Smooth muscle cell (in vitro differentiated cells): ENCODE measurements at regions not wholly inside any gene's neighbourhood (a gene's known extent, or its start where the extent isn't known, plus 50 kb on each side); places are given as distances from the start of the nearest gene placed in this dataset.

ENCODE experiments used
- DNase-seq: peaks from one replicate; lab custom pipeline; 2025; ENCODE audit not compliant: unreplicated experiment; lab: John Stamatoyannopoulos, UW
- H2AFZ ChIP-seq: fragments of 200-600 bp; sonication (generic); 2 replicates; pipeline ENCODE4 v1.6.0; 2016; ENCODE audit warnings: antibody characterized with exemption, low read depth, mild to moderate bottlenecking
- H3F3A ChIP-seq: fragments of 200-600 bp; sonication (generic); 2 replicates; pipeline ENCODE4 v1.6.0; 2017; ENCODE audit warnings: antibody characterized with exemption, low read depth
- H3K27ac ChIP-seq: fragments of 200-600 bp; sonication (generic); 2 replicates; pipeline ENCODE4 v1.5.1; 2016; ENCODE audit warnings: low read depth, mild to moderate bottlenecking
- H3K27me3 ChIP-seq: fragments of 200-600 bp; sonication (generic); 2 replicates; pipeline ENCODE4 v1.6.1; 2016; ENCODE audit warnings: low read depth, mild to moderate bottlenecking
- H3K36me3 ChIP-seq: fragments of 200-600 bp; sonication (generic); 2 replicates; pipeline ENCODE4 v1.5.1; 2016; ENCODE audit warnings: low read depth
- H3K4me1 ChIP-seq: fragments of 200-600 bp; sonication (generic); 2 replicates; pipeline ENCODE4 v1.5.1; 2016; ENCODE audit warnings: low read depth
- H3K4me2 ChIP-seq: fragments of 200-600 bp; sonication (generic); 2 replicates; pipeline ENCODE4 v1.6.0; 2016; ENCODE audit warnings: mild to moderate bottlenecking
- H3K4me3 ChIP-seq: fragments of 200-600 bp; sonication (generic); 2 replicates; pipeline ENCODE4 v1.5.1; 2016; ENCODE audit warnings: mild to moderate bottlenecking
- H3K79me2 ChIP-seq: fragments of 200-600 bp; sonication (generic); 2 replicates; pipeline ENCODE4 v1.6.0; 2016; ENCODE audit warnings: low read depth, mild to moderate bottlenecking
- H3K9ac ChIP-seq: fragments of 200-600 bp; sonication (generic); 2 replicates; pipeline ENCODE4 v1.6.0; 2016; ENCODE audit warnings: low read depth
- H3K9me3 ChIP-seq: fragments of 200-600 bp; sonication (generic); replicated peaks from 2 replicates; pipeline ENCODE4 v1.5.1; 2016; ENCODE audit warnings: low read depth
- H4K20me1 ChIP-seq: fragments of 200-600 bp; sonication (generic); 2 replicates; pipeline ENCODE4 v1.6.0; 2016; ENCODE audit warnings: low read depth
- CTCF ChIP-seq: fragments of 200-600 bp; sonication (generic); IDR thresholded peaks from 2 replicates; pipeline ENCODE4 v1.5.1; 2017; ENCODE audit warnings: borderline replicate concordance, mild to moderate bottlenecking, antibody characterized with exemption; ENCODE audit not compliant: insufficient read depth, poor library complexity, severe bottlenecking
- WGBS: methylation state at CpG from one replicate; pipeline ENCODE4 v1.1.7; 2016; ENCODE audit warnings: low lambda C conversion rate; 5-methylcytosine and 5-hydroxymethylcytosine counted together

GRCh38 chr7:156116514-156117215 lies 304.4 kb upstream of the SHH start:
- no peak overlapping the region for H2AFZ ChIP-seq
- H3K4me2 ChIP-seq, result no peak overlapping the region
- H3K79me2 ChIP-seq, result no peaks in the 10 kb centered on the region
- no peak for TF ChIP-seq CTCF
- no peaks in the 10 kb centered on the region for H3K9me3 ChIP-seq
- H3K36me3 ChIP-seq, result no peaks in the 10 kb centered on the region
- no peaks in the 10 kb centered on the region for H3K4me1 ChIP-seq
- 92% methylated on average over 12 of the region's 12 CpGs for WGBS
- H3F3A ChIP-seq, result no peaks in the 10 kb centered on the region
- H4K20me1 ChIP-seq, result no peaks in the 10 kb centered on the region
- no peak overlapping the region for H3K9ac ChIP-seq
- H3K4me3 ChIP-seq, result no peak overlapping the region
- H3K27me3 ChIP-seq, result peaks cover 9% of the 10 kb centered on the region
- H3K27ac ChIP-seq, result no peak overlapping the region
- DNase-seq, result no peak

GRCh38 chr7:156115582-156115981 lies 303.3 kb upstream of the SHH start:
- H3K4me2 ChIP-seq, result no peak overlapping the region
- H3K9ac ChIP-seq, result no peak overlapping the region
- 94% methylated on average over 9 of the region's 9 CpGs for WGBS

GRCh38 chr7:156113731-156114130 lies 301.5 kb upstream of the SHH start:
- Histone ChIP-seq H3K27ac (no peak overlapping the region), H2AFZ (no peak overlapping the region), H3K27me3 (peaks cover 9% of the 10 kb centered on the region), H3K4me2 (no peak overlapping the region), H3K4me3 (no peak overlapping the region), H3K9me3 (no peaks in the 10 kb centered on the region), H3K4me1 (no peaks in the 10 kb centered on the region), H4K20me1 (no peaks in the 10 kb centered on the region), H3F3A (no peaks in the 10 kb centered on the region), H3K36me3 (no peaks in the 10 kb centered on the region), H3K9ac (no peak overlapping the region), H3K79me2 (no peaks in the 10 kb centered on the region)
- DNase-seq, result no peak
- WGBS, result 51% methylated on average over 7 of the region's 7 CpGs
- TF ChIP-seq CTCF, result no peak

More at GRCh38 chr7:156115582-156115981, 303.3 kb upstream of the SHH start:
- DNase-seq, result no peak
- Histone ChIP-seq H3K27me3 (peaks cover 9% of the 10 kb centered on the region), H3K9me3 (no peaks in the 10 kb centered on the region), H3K4me1 (no peaks in the 10 kb centered on the region), H4K20me1 (no peaks in the 10 kb centered on the region), H3K79me2 (no peaks in the 10 kb centered on the region), H2AFZ (no peak overlapping the region), H3F3A (no peaks in the 10 kb centered on the region), H3K27ac (no peak overlapping the region), H3K36me3 (no peaks in the 10 kb centered on the region), H3K4me3 (no peak overlapping the region)
- no peak for TF ChIP-seq CTCF

- no peak for DNase-seq
- peaks cover 9% of the 10 kb centered on the region for H3K27me3 ChIP-seq
- H3K4me1 ChIP-seq, result no peaks in the 10 kb centered on the region
- no peaks in the 10 kb centered on the region for H4K20me1 ChIP-seq
- H3K27ac ChIP-seq, result no peak overlapping the region
- WGBS, result 89% methylated on average over 2 of the region's 2 CpGs
- no peaks in the 10 kb centered on the region for H3K79me2 ChIP-seq
- H3K9ac ChIP-seq, result no peak overlapping the region
- H3F3A ChIP-seq, result no peaks in the 10 kb centered on the region
- TF ChIP-seq CTCF, result no peak
- no peak overlapping the region for H2AFZ ChIP-seq
- H3K36me3 ChIP-seq, result no peaks in the 10 kb centered on the region
- H3K9me3 ChIP-seq, result no peaks in the 10 kb centered on the region
- no peak overlapping the region for H3K4me2 ChIP-seq
- no peak overlapping the region for H3K4me3 ChIP-seq
These were observed 297.7 kb upstream of the SHH start for GRCh38 chr7:156109988-156110387.
